Type B pancreatic cell (in vitro differentiated cells): ENCODE measurements at regions not wholly inside any gene's neighbourhood (a gene's known extent, or its start where the extent isn't known, plus 50 kb on each side); places are given as distances from the start of the nearest gene placed in this dataset.

Source experiments
- DNase-seq: peaks from one replicate; pipeline ENCODE4 v3.0.0; 2021; ENCODE audit warnings: mixed read lengths; ENCODE audit not compliant: unreplicated experiment; ENCODE audit errors: extremely low spot score
- H3K27ac Mint-ChIP-seq: 2 replicates; pipeline ENCODE4 v1.8.0; 2021; ENCODE audit warnings: mild to moderate bottlenecking, mixed read lengths
- H3K27me3 Mint-ChIP-seq: 2 replicates; pipeline ENCODE4 v1.8.0; 2021; ENCODE audit warnings: mixed read lengths
- H3K36me3 Mint-ChIP-seq: 2 replicates; pipeline ENCODE4 v1.8.0; 2021; ENCODE audit warnings: mixed read lengths
- H3K4me1 Mint-ChIP-seq: one replicate; pipeline ENCODE4 v1.8.0; 2021; ENCODE audit warnings: mixed read lengths; ENCODE audit not compliant: unreplicated experiment
- H3K4me3 Mint-ChIP-seq: 2 replicates; pipeline ENCODE4 v1.8.0; 2021; ENCODE audit warnings: mild to moderate bottlenecking, mixed read lengths
- H3K9me3 Mint-ChIP-seq: 2 replicates; pipeline ENCODE4 v1.8.0; 2021; ENCODE audit warnings: mixed read lengths
- CTCF ChIP-seq: fragments of 200-600 bp; sonication (generic); conservative IDR thresholded peaks from 2 replicates; pipeline ENCODE4 v1.5.0; 2021; ENCODE audit warnings: antibody characterized with exemption, mild to moderate bottlenecking

- H3K36me3 Mint-ChIP-seq, result no peaks in the 10 kb centered on the region
- no peak overlapping the region for H3K4me3 Mint-ChIP-seq
- no peak overlapping the region for H3K27ac Mint-ChIP-seq
- TF ChIP-seq CTCF, result no peak
- DNase-seq, result no peak
- no peaks in the 10 kb centered on the region for H3K9me3 Mint-ChIP-seq
- H3K27me3 Mint-ChIP-seq, result no peaks in the 10 kb centered on the region
- H3K4me1 Mint-ChIP-seq, result no peaks in the 10 kb centered on the region
These were observed 750.0 kb upstream of the LUZP2 start for GRCh38 chr11:23746896-23747295.

- Mint-ChIP-seq H3K36me3 (no peaks in the 10 kb centered on the region), H3K27me3 (no peaks in the 10 kb centered on the region), H3K4me3 (no peak overlapping the region), H3K27ac (no peak overlapping the region), H3K4me1 (no peaks in the 10 kb centered on the region), H3K9me3 (no peaks in the 10 kb centered on the region)
- no peak for DNase-seq
- TF ChIP-seq CTCF, result no peak
These were observed 747.0 kb upstream of the LUZP2 start for GRCh38 chr11:23749762-23750430.

DNA sequence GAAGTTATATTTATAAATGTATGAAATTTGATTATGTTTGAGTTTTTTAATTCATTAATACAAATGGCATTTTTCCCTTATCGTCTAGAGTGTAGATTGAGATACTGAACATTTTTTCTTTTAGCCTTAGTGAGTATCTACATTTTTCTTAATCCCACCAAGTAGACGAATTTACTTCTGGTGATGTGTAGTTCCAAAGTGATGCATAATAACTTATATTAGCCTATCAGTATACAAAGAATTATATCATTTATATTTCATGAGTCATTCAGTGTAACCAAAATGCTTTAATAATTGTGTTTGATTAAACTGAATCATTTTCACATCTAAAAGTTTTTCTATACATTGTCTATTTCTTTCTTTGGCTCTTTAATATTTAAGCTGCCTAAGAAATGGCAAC, 745.6 kb upstream of the LUZP2 start:
- H3K4me1 Mint-ChIP-seq, result no peaks in the 10 kb centered on the region

GRCh38 chr11:23755076-23755475, 741.8 kb upstream of the LUZP2 start:
- TF ChIP-seq CTCF, result no peak
- no peak for DNase-seq
- H3K4me1 Mint-ChIP-seq, result no peaks in the 10 kb centered on the region
- no peaks in the 10 kb centered on the region for H3K36me3 Mint-ChIP-seq
- H3K27me3 Mint-ChIP-seq, result no peaks in the 10 kb centered on the region
- no peaks in the 10 kb centered on the region for H3K9me3 Mint-ChIP-seq
- H3K27ac Mint-ChIP-seq, result no peak overlapping the region
- H3K4me3 Mint-ChIP-seq, result no peak overlapping the region

More for the DNA sequence above, 745.6 kb upstream of the LUZP2 start:
- Mint-ChIP-seq H3K4me3 (no peak overlapping the region), H3K36me3 (no peaks in the 10 kb centered on the region), H3K27me3 (no peaks in the 10 kb centered on the region), H3K27ac (no peak overlapping the region), H3K9me3 (no peaks in the 10 kb centered on the region)
- DNase-seq, result no peak
- TF ChIP-seq CTCF, result no peak

DNA sequence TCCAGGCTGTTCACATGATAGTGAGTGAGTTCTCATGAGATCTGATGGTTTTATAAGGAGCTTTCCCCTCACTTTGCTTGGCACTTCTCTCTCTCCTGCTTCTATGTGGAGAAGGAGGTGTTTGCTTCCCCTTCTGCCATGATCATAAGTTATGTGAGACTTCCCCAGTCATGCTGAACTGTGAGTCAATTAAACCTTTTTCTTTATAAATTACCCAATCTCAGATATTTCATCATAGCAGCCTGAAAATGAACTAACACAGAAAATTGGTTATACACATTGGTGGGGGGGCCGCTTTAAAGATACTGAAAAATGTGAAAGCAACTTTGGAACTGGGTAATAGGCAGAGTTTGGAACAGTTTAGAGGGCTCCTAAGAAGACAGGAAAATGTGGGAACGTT, 741.1 kb upstream of the LUZP2 start:
- Mint-ChIP-seq H3K27me3 (no peaks in the 10 kb centered on the region), H3K4me3 (no peak overlapping the region), H3K36me3 (no peaks in the 10 kb centered on the region), H3K4me1 (no peaks in the 10 kb centered on the region), H3K9me3 (no peaks in the 10 kb centered on the region), H3K27ac (no peak overlapping the region)
- no peak for TF ChIP-seq CTCF
- no peak for DNase-seq

- Mint-ChIP-seq H3K4me1 (no peaks in the 10 kb centered on the region), H3K9me3 (no peaks in the 10 kb centered on the region), H3K27ac (no peak overlapping the region), H3K27me3 (no peaks in the 10 kb centered on the region), H3K4me3 (no peak overlapping the region), H3K36me3 (no peaks in the 10 kb centered on the region)
- DNase-seq, result no peak
- TF ChIP-seq CTCF, result no peak
These were observed 737.4 kb upstream of the LUZP2 start for GRCh38 chr11:23759489-23759888.
